H1 (cell line): ENCODE measurements at regions not wholly inside any gene's neighbourhood (a gene's known extent, or its start where the extent isn't known, plus 50 kb on each side); places are given as distances from the start of the nearest gene placed in this dataset.

Experiments used
- CTCF ChIA-PET: fragments of 300-600 bp; sonication (Branson Sonifier 250); formaldehyde crosslinking; loops from one replicate; lab custom pipeline; 2021; ENCODE audit not compliant: partially characterized antibody; lab: Charles Lee
- POLR2A ChIA-PET: fragments of 300-600 bp; sonication (Branson Sonifier 250); formaldehyde crosslinking; loops from one replicate; lab custom pipeline; 2021; ENCODE audit warnings: inconsistent platforms; ENCODE audit not compliant: partially characterized antibody; lab: Charles Lee
- DNase-seq, 2 experiments: peaks; one replicate each; pipeline versions ENCODE4 v3.0.0 to v3.0.0-alpha.2; 2010 to 2022; ENCODE audit warnings: low spot score in 2 of 2, low read depth in 1 of 2, mixed read lengths in 1 of 2
- FAIRE-seq: peaks from 2 replicates; lab custom pipeline; 2011; peaks lifted over from hg19 to GRCh38; lab: Jason Lieb, UNC
- H2AFZ ChIP-seq: 2 replicates; pipeline ENCODE4 v1.8.1; 2012; ENCODE audit warnings: low read length, inconsistent platforms
- H2AK5ac ChIP-seq: 2 replicates; pipeline ENCODE4 v1.6.1; 2013; ENCODE audit warnings: low read depth, low read length
- H2BK120ac ChIP-seq: replicated peaks from 2 replicates; pipeline ENCODE3; 2013; ENCODE audit warnings: low read depth, low read length, inconsistent platforms
- H2BK12ac ChIP-seq: 2 replicates; pipeline ENCODE4 v1.6.1; 2013; ENCODE audit warnings: low read depth, low read length
- H2BK15ac ChIP-seq: 2 replicates; pipeline ENCODE4 v1.6.1; 2013; ENCODE audit warnings: low read length
- H2BK20ac ChIP-seq: 2 replicates; pipeline ENCODE4 v1.6.1; 2013; ENCODE audit warnings: low read length
- H2BK5ac ChIP-seq: 2 replicates; pipeline ENCODE4 v1.6.1; 2013; ENCODE audit warnings: low read depth, low read length
- H3K14ac ChIP-seq: 2 replicates; pipeline ENCODE4 v1.6.1; 2013; ENCODE audit warnings: inconsistent platforms; ENCODE audit not compliant: insufficient read length
- H3K18ac ChIP-seq: 2 replicates; pipeline ENCODE4 v1.6.1; 2013; ENCODE audit warnings: low read length; ENCODE audit errors: extremely low read depth
- H3K23ac ChIP-seq: 2 replicates; pipeline ENCODE4 v1.6.1; 2013; ENCODE audit warnings: inconsistent platforms; ENCODE audit not compliant: insufficient read length
- H3K23me2 ChIP-seq: 2 replicates; pipeline ENCODE4 v1.6.1; 2013; ENCODE audit warnings: low read depth, low read length
- H3K27ac ChIP-seq: 2 replicates; pipeline ENCODE4 v1.6.1; 2011; ENCODE audit warnings: low read depth, low read length, inconsistent platforms
- H3K27me3 ChIP-seq, 4 experiments: replicated peaks in 1 of 4; 1 replicate in 1 of 4; 2 replicates in 3 of 4; pipeline versions ENCODE4 v1.6.1 to v1.8.1; 2011 to 2013; ENCODE audit warnings: low read length in 3 of 4, mild to moderate bottlenecking in 3 of 4, inconsistent platforms in 2 of 4, mixed read lengths in 2 of 4, moderate library complexity in 1 of 4; ENCODE audit not compliant: control insufficient read depth in 3 of 4, insufficient read depth in 3 of 4; ENCODE audit errors: extremely low read depth in 1 of 4
- H3K36me3 ChIP-seq, 4 experiments: 2 replicates each; pipeline versions ENCODE4 v1.6.1 to v1.8.1; 2011 to 2013; ENCODE audit warnings: mild to moderate bottlenecking in 4 of 4, low read length in 3 of 4, moderate library complexity in 2 of 4, control low read depth in 1 of 4, inconsistent platforms in 1 of 4; ENCODE audit not compliant: insufficient read depth in 4 of 4, control insufficient read depth in 2 of 4
- H3K4ac ChIP-seq: replicated peaks from 2 replicates; pipeline ENCODE3; 2013; ENCODE audit warnings: low read length, low read depth, mixed read lengths, inconsistent platforms; ENCODE audit not compliant: insufficient read length
- H3K4me1 ChIP-seq, 4 experiments: replicated peaks in 1 of 4; 1 replicate in 1 of 4; 2 replicates in 3 of 4; pipeline versions ENCODE4 v1.6.1 to v1.8.1; 2011 to 2013; ENCODE audit warnings: low read length in 3 of 4, inconsistent platforms in 2 of 4, mixed read lengths in 1 of 4; ENCODE audit not compliant: insufficient read depth in 4 of 4, control insufficient read depth in 3 of 4
- H3K4me2 ChIP-seq, 2 experiments: 2 replicates each; pipeline versions ENCODE4 v1.6.1 to v1.8.1; 2011 to 2013; ENCODE audit warnings: low read depth in 2 of 2, low read length in 2 of 2, control low read depth in 1 of 2, inconsistent platforms in 1 of 2, mild to moderate bottlenecking in 1 of 2; ENCODE audit not compliant: insufficient read depth in 1 of 2
- H3K4me3 ChIP-seq, 4 experiments: fragments of 200-600, 300-600 bp in 1 of 4; sonication (generic), shearing (Covaris generic), sonication (Bioruptor Twin) in 1 of 4; 2 replicates each; pipeline versions ENCODE4 v1.5.1 to v1.8.1; 2011 to 2016; ENCODE audit warnings: low read length in 4 of 4, low read depth in 3 of 4, control low read depth in 2 of 4, inconsistent platforms in 2 of 4, mild to moderate bottlenecking in 2 of 4, mixed read lengths in 1 of 4, moderate library complexity in 1 of 4; ENCODE audit not compliant: insufficient read depth in 2 of 4; ENCODE audit errors: extremely low read depth in 1 of 4
- H3K56ac ChIP-seq: replicated peaks from 2 replicates; pipeline ENCODE3; 2013; ENCODE audit warnings: low read depth, mild to moderate bottlenecking, mixed read lengths, low read length, inconsistent platforms; ENCODE audit not compliant: insufficient read length
- H3K79me1 ChIP-seq: 2 replicates; pipeline ENCODE4 v1.6.1; 2013; ENCODE audit warnings: low read depth, low read length, control low read depth
- H3K79me2 ChIP-seq, 2 experiments: 2 replicates each; pipeline versions ENCODE4 v1.6.1 to v1.8.1; 2012 to 2013; ENCODE audit warnings: low read length in 2 of 2, mild to moderate bottlenecking in 2 of 2, inconsistent platforms in 1 of 2; ENCODE audit not compliant: insufficient read depth in 2 of 2, control insufficient read depth in 1 of 2
- H3K9ac ChIP-seq, 4 experiments: replicated peaks in 1 of 4; 1 replicate in 1 of 4; 2 replicates in 3 of 4; pipeline versions ENCODE4 v1.6.1 to v1.8.1; 2011 to 2013; ENCODE audit warnings: low read depth in 3 of 4, low read length in 3 of 4, control low read depth in 2 of 4, mild to moderate bottlenecking in 2 of 4, moderate library complexity in 2 of 4, inconsistent platforms in 1 of 4; ENCODE audit errors: extremely low read depth in 1 of 4
- H3K9me3 ChIP-seq, 2 experiments: 2 replicates each; pipeline versions ENCODE4 v1.6.1 to v1.8.1; 2012 to 2013; ENCODE audit warnings: mild to moderate bottlenecking in 2 of 2, moderate library complexity in 2 of 2, control low read depth in 1 of 2, inconsistent platforms in 1 of 2, low read depth in 1 of 2, low read length in 1 of 2, mixed read lengths in 1 of 2; ENCODE audit not compliant: insufficient read depth in 2 of 2
- H4K20me1 ChIP-seq, 2 experiments: replicated peaks in 1 of 2; 2 replicates each; pipeline versions ENCODE3 to v1.8.1; 2011 to 2013; ENCODE audit warnings: inconsistent platforms in 2 of 2, low read length in 2 of 2, mild to moderate bottlenecking in 1 of 2; ENCODE audit not compliant: insufficient read depth in 2 of 2, control insufficient read depth in 1 of 2
- H4K5ac ChIP-seq: 2 replicates; pipeline ENCODE4 v1.6.1; 2013; ENCODE audit warnings: low read length, low read depth, mixed read lengths, inconsistent platforms; ENCODE audit not compliant: insufficient read length
- H4K8ac ChIP-seq: 2 replicates; pipeline ENCODE4 v1.8.0; 2013; ENCODE audit warnings: mild to moderate bottlenecking, moderate library complexity, low read length, inconsistent platforms; ENCODE audit not compliant: insufficient read depth; ENCODE audit errors: extremely low read depth
- H4K91ac ChIP-seq: replicated peaks from 2 replicates; pipeline ENCODE3; 2013; ENCODE audit warnings: low read length, mixed read lengths, inconsistent platforms; ENCODE audit not compliant: insufficient read length
- BRCA1 ChIP-seq: IDR thresholded peaks from 2 replicates; pipeline ENCODE4 v1.6.1; 2012; ENCODE audit warnings: low read depth, low read length, improper control_type of control experiment
- MAFK ChIP-seq: IDR thresholded peaks from 2 replicates; pipeline ENCODE4 v1.6.1; 2012; ENCODE audit warnings: low read depth, mild to moderate bottlenecking, improper control_type of control experiment, low read length
- SIX5 ChIP-seq: IDR thresholded peaks from 2 replicates; pipeline ENCODE4 v1.6.1; 2011; ENCODE audit warnings: mild to moderate bottlenecking, low read depth, low read length
- WGBS, 2 experiments: shearing (Covaris generic) in 1 of 2; methylation state at CpG; one replicate each; pipeline versions ENCODE4 v1.1.6 to v1.1.7; 2013 to 2015; ENCODE audit warnings: low lambda C conversion rate in 2 of 2, mixed read lengths in 2 of 2, inconsistent platforms in 1 of 2, low coverage in 1 of 2, missing lambda C conversion rate in 1 of 2; ENCODE audit not compliant: insufficient replicate concordance in 2 of 2, insufficient coverage in 1 of 2, insufficient read length in 1 of 2; ENCODE audit errors: extremely low coverage in 1 of 2, missing lambda C conversion rate in 1 of 2; 5-methylcytosine and 5-hydroxymethylcytosine counted together

GRCh38 chr1:221246628-221247415, 367.6 kb downstream of the HLX start:
- Histone ChIP-seq H3K23me2 (no peaks in the 10 kb centered on the region), H4K5ac (no peak overlapping the region), H3K18ac (no peak overlapping the region), H3K9ac (no peak overlapping the region), H2AFZ (no peak overlapping the region), H2BK12ac (no peak overlapping the region), H2BK20ac (no peak overlapping the region), H3K79me2 (no peaks in the 10 kb centered on the region), H3K27me3 (no peaks in the 10 kb centered on the region), H3K79me1 (no peaks in the 10 kb centered on the region), H3K27ac (no peak overlapping the region), H2BK15ac (no peak overlapping the region), H3K4me2 (no peak overlapping the region), H4K8ac (no peak overlapping the region), H3K14ac (no peak overlapping the region), H3K4ac (no peak overlapping the region), H3K56ac (no peak overlapping the region), H2BK5ac (no peak overlapping the region), H3K4me1 (no peaks in the 10 kb centered on the region; a peak in 1 of 7 replicates), H3K36me3 (no peaks in the 10 kb centered on the region), H2BK120ac (no peak overlapping the region), H3K4me3 (no peak overlapping the region), H4K20me1 (no peaks in the 10 kb centered on the region), H4K91ac (no peak overlapping the region), H3K9me3 (no peaks in the 10 kb centered on the region), H2AK5ac (no peak overlapping the region), H3K23ac (no peak overlapping the region)
- CTCF ChIA-PET = interaction anchor here (1.5 kb wide), 1 partner anchor 18 kb away, joined by 3 read pairs; no protein-coding TSS in a partner anchor
- WGBS, 2 experiments = 97% methylated on average over 4 of the region's 4 CpGs; no CpG with 5 or more reads in 1 of the 2 experiments
- no peak for TF ChIP-seq BRCA1
- TF ChIP-seq MAFK = peak; percentile 70; the same call in 1 of the 2 replicates
- TF ChIP-seq SIX5 = no peak
- POLR2A ChIA-PET = no interaction called here
- FAIRE-seq (no peak), DNase-seq (no peak)
